ENCODE measurements at regions not wholly inside any gene's neighbourhood (a gene's known extent, or its start where the extent isn't known, plus 50 kb on each side); places are given as distances from the start of the nearest gene placed in this dataset.

GRCh38 chr6:23692184-23692583 lies 433.8 kb upstream of the NRSN1 start:
- no peak for TF ChIP-seq ZFX (IDR thresholded peaks at IDR 0.05)
- TF ChIP-seq CTCF (IDR thresholded peaks at IDR 0.05 in 2 of 3, conservative IDR thresholded peaks at IDR 0.05 in 1 of 3; ENCODE audit: borderline replicate concordance in 1 of 3, insufficient read depth in 1 of 3, low read depth in 2 of 3, low read length in 2 of 3), result no peak
- TF ChIP-seq POLR2A (IDR thresholded peaks at IDR 0.05; ENCODE audit: borderline replicate concordance, extremely low read depth, insufficient read depth, insufficient read length), result no peak
- no peak for TF ChIP-seq YY1 (IDR thresholded peaks at IDR 0.05; ENCODE audit: extremely low read depth, insufficient replicate concordance, low read depth, low read length)
